DND-41 (cell line): ENCODE measurements at regions not wholly inside any gene's neighbourhood (a gene's known extent, or its start where the extent isn't known, plus 50 kb on each side); places are given as distances from the start of the nearest gene placed in this dataset.

ENCODE experiments used
- ATAC-seq: fragments of 200-7000 bp; cut with Tn5 transposase; 3 replicates; pipeline ENCODE4 v1.9.1; 2021; ENCODE audit warnings: low read depth; ENCODE audit not compliant: insufficient read depth
- DNase-seq: peaks from one replicate; pipeline ENCODE4 v3.0.0-alpha.2; 2020
- H2AFZ ChIP-seq: 2 replicates; pipeline ENCODE4 v1.6.0; 2012; ENCODE audit warnings: low read depth, low read length
- H3K27ac ChIP-seq: 2 replicates; pipeline ENCODE4 v1.5.1; 2012; ENCODE audit warnings: low read length, inconsistent platforms
- H3K27me3 ChIP-seq: fragments of 200-600 bp; sonication (generic); 2 replicates; pipeline ENCODE4 v1.6.0; 2012; ENCODE audit warnings: low read length, mild to moderate bottlenecking, inconsistent platforms; ENCODE audit not compliant: insufficient read depth, poor library complexity
- H3K36me3 ChIP-seq: 2 replicates; pipeline ENCODE4 v1.5.1; 2012; ENCODE audit warnings: low read length, inconsistent platforms; ENCODE audit not compliant: insufficient read depth
- H3K4me1 ChIP-seq: 2 replicates; pipeline ENCODE4 v1.5.1; 2012; ENCODE audit warnings: mild to moderate bottlenecking, low read length; ENCODE audit not compliant: insufficient read depth
- H3K4me2 ChIP-seq: 2 replicates; pipeline ENCODE4 v1.6.0; 2012; ENCODE audit warnings: mild to moderate bottlenecking, moderate library complexity, low read length, inconsistent platforms; ENCODE audit not compliant: insufficient read depth
- H3K4me3 ChIP-seq, 2 experiments: fragments of 200-600 bp in 1 of 2; shearing (Covaris generic) in 1 of 2; 2 replicates each; pipeline ENCODE4 v1.5.1; 2012 to 2016; ENCODE audit warnings: inconsistent platforms in 2 of 2, low read length in 2 of 2, mild to moderate bottlenecking in 2 of 2, low read depth in 1 of 2, moderate library complexity in 1 of 2
- H3K79me2 ChIP-seq: 2 replicates; pipeline ENCODE4 v1.6.0; 2012; ENCODE audit warnings: low read length, inconsistent platforms; ENCODE audit not compliant: insufficient read depth
- H3K9ac ChIP-seq: 2 replicates; pipeline ENCODE4 v1.6.0; 2012; ENCODE audit warnings: low read depth, mild to moderate bottlenecking, inconsistent platforms, low read length, moderate library complexity
- H3K9me3 ChIP-seq: 2 replicates; pipeline ENCODE4 v1.5.1; 2012; ENCODE audit warnings: low read length, moderate library complexity, mild to moderate bottlenecking, inconsistent platforms; ENCODE audit not compliant: insufficient read depth, severe bottlenecking
- H4K20me1 ChIP-seq: 2 replicates; pipeline ENCODE4 v1.6.0; 2012; ENCODE audit warnings: low read length; ENCODE audit not compliant: insufficient read depth
- EZH2 ChIP-seq: IDR thresholded peaks from 3 replicates; pipeline ENCODE4 v1.6.1; 2012; ENCODE audit warnings: borderline replicate concordance, low read depth, mild to moderate bottlenecking, moderate library complexity, low read length, inconsistent platforms; ENCODE audit not compliant: severe bottlenecking
- TF ChIP-seq, protein P1 (sequence below): IDR thresholded peaks from 2 replicates; pipeline ENCODE4 v1.5.1; 2012; ENCODE audit warnings: borderline replicate concordance, low read length, moderate library complexity, mild to moderate bottlenecking; ENCODE audit not compliant: poor library complexity, severe bottlenecking; ENCODE audit errors: extremely low read depth

- Histone ChIP-seq H3K79me2 (no peaks in the 10 kb centered on the region), H2AFZ (no peak overlapping the region), H3K36me3 (no peaks in the 10 kb centered on the region), H3K4me3 (no peak overlapping the region), H4K20me1 (no peaks in the 10 kb centered on the region), H3K4me2 (no peak overlapping the region), H3K27me3 (no peaks in the 10 kb centered on the region), H3K27ac (no peak overlapping the region), H3K4me1 (no peaks in the 10 kb centered on the region), H3K9ac (no peak overlapping the region), H3K9me3 (no peaks in the 10 kb centered on the region)
- DNase-seq (no peak), ATAC-seq (no peak)
- TF ChIP-seq, protein P1, sequence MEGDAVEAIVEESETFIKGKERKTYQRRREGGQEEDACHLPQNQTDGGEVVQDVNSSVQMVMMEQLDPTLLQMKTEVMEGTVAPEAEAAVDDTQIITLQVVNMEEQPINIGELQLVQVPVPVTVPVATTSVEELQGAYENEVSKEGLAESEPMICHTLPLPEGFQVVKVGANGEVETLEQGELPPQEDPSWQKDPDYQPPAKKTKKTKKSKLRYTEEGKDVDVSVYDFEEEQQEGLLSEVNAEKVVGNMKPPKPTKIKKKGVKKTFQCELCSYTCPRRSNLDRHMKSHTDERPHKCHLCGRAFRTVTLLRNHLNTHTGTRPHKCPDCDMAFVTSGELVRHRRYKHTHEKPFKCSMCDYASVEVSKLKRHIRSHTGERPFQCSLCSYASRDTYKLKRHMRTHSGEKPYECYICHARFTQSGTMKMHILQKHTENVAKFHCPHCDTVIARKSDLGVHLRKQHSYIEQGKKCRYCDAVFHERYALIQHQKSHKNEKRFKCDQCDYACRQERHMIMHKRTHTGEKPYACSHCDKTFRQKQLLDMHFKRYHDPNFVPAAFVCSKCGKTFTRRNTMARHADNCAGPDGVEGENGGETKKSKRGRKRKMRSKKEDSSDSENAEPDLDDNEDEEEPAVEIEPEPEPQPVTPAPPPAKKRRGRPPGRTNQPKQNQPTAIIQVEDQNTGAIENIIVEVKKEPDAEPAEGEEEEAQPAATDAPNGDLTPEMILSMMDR = no peak
- no peak for TF ChIP-seq EZH2
Measured at GRCh38 chr12:116666305-116666673, 71.6 kb downstream of the SPRING1 start.

DNA sequence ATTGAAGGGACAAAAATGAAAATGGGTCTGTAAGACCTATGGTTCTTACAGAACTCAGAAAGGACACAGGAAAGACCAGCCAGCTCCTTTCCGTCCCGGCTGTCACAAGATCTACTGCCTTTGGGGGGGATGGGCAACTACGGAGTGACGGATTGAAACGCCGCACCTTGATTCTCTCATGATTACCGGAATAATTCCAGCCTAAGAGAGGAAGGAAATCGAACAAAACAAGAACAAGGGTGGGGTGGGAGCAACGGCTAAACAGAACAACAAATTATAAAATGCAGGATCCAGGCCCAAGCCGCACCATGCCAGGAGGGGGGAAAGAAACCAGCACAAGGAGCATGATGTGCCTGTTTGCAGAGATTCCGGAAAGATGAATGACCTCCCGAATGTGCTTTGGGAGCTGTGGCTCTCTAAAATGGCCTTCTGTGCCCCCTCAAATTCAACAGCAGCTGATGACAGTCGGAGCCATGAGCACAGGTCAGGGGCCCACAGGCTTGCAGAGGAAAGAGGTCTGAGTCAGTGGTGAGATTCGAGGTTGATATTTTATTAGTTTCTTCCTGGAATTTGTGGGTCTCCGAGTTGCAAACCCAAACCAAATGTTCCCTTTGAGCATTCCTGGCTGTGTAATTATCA is 72.1 kb downstream of the SPRING1 start:
- H3K9ac ChIP-seq = no peak overlapping the region
- no peak overlapping the region for H3K27ac ChIP-seq
- no peaks in the 10 kb centered on the region for H3K36me3 ChIP-seq
- TF ChIP-seq, protein P1 = no peak
- TF ChIP-seq EZH2 = no peak
- H3K4me2 ChIP-seq = no peak overlapping the region
- no peaks in the 10 kb centered on the region for H3K4me1 ChIP-seq
- no peaks in the 10 kb centered on the region for H3K9me3 ChIP-seq
- DNase-seq = no peak
- H4K20me1 ChIP-seq = no peaks in the 10 kb centered on the region
- H3K4me3 ChIP-seq = no peak overlapping the region
- no peak for ATAC-seq
- H3K27me3 ChIP-seq = no peaks in the 10 kb centered on the region
- no peaks in the 10 kb centered on the region for H3K79me2 ChIP-seq
- no peak overlapping the region for H2AFZ ChIP-seq

DNA sequence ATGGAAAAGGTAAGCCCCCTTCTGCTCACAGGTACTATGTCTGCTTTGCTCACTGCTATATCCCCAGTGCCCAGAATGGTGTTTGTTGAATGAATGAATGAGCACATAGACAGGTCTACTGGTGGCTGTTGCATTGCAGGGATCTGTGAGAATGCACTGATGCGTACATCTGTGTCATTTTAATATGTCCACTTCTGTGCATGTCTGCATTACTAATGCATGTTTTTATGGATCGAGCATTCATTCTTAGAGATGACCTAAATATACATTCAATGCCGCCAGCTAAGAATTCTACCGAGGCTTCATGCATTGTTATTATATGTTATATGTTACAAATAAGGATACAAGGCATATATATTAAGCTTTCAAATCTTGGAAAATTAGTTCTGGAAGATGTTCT is 73.8 kb downstream of the SPRING1 start:
- Histone ChIP-seq H3K4me2 (no peak overlapping the region), H3K36me3 (no peaks in the 10 kb centered on the region), H3K4me3 (no peak overlapping the region), H2AFZ (no peak overlapping the region), H3K9me3 (no peaks in the 10 kb centered on the region), H4K20me1 (no peaks in the 10 kb centered on the region), H3K9ac (no peak overlapping the region), H3K4me1 (no peaks in the 10 kb centered on the region), H3K27ac (no peak overlapping the region), H3K27me3 (no peaks in the 10 kb centered on the region), H3K79me2 (no peaks in the 10 kb centered on the region)
- no peak for ATAC-seq
- TF ChIP-seq, protein P1 = no peak
- TF ChIP-seq EZH2 = no peak
- no peak for DNase-seq

DNA sequence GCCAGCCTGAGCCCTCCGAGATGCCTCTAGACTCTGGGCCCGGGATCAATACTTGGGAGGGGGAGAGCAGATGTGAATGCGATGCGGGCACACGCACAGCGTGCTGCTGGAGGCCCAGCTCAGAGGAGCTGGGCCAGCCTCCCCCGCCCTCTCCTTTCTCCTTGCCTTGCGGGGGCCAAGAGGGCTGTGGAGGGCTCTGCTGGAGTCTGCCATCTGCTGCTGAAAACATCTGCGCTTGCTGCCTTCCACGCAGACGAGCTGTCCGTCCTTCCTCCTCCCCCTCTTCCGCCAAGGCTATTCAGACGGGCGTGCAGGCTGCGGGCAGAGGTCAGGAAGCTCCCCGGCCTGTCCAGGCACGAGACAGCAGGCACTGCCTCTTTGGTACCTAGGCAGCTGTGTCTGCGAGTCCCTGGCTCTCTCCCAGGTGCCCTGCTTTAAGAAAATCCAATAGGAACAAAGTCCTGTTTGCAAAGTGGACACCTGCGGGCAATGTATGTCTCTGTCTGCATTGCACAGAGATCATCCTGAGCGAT is 75.2 kb downstream of the SPRING1 start:
- Histone ChIP-seq H3K4me2 (no peak overlapping the region), H3K27ac (no peak overlapping the region), H3K4me3 (no peak overlapping the region), H4K20me1 (no peaks in the 10 kb centered on the region), H3K27me3 (no peaks in the 10 kb centered on the region), H3K79me2 (no peaks in the 10 kb centered on the region), H3K36me3 (no peaks in the 10 kb centered on the region), H2AFZ (no peak overlapping the region), H3K4me1 (no peaks in the 10 kb centered on the region), H3K9me3 (no peaks in the 10 kb centered on the region), H3K9ac (no peak overlapping the region)
- DNase-seq (no peak), ATAC-seq (no peak)
- TF ChIP-seq EZH2 = no peak
- TF ChIP-seq, protein P1 = no peak
